ENCODE measurements at regions not wholly inside any gene's neighbourhood (a gene's known extent, or its start where the extent isn't known, plus 50 kb on each side); places are given as distances from the start of the nearest gene placed in this dataset.

- Histone ChIP-seq H3K9me3 (ENCODE audit: insufficient read depth, low read length) (no peaks in the 10 kb centered on the region), H3K27me3 (ENCODE audit: low read depth, low read length) (no peaks in the 10 kb centered on the region), H3K79me2 (ENCODE audit: low read length) (no peaks in the 10 kb centered on the region), H3K4me2 (ENCODE audit: low read length) (no peak overlapping the region), H4K20me1 (ENCODE audit: insufficient read depth, low read length) (no peaks in the 10 kb centered on the region), H3K9ac (ENCODE audit: low read length) (no peak overlapping the region), H2AFZ (ENCODE audit: low read depth, low read length) (no peak overlapping the region), H3K36me3 (replicated peaks; ENCODE audit: low read depth, low read length) (no peaks in the 10 kb centered on the region), H3K4me3 (ENCODE audit: low read length) (no peak overlapping the region), H3K4me1 (ENCODE audit: low read length) (no peaks in the 10 kb centered on the region), H3K27ac (ENCODE audit: low read length) (no peak overlapping the region)
- TF ChIP-seq, protein P1, sequence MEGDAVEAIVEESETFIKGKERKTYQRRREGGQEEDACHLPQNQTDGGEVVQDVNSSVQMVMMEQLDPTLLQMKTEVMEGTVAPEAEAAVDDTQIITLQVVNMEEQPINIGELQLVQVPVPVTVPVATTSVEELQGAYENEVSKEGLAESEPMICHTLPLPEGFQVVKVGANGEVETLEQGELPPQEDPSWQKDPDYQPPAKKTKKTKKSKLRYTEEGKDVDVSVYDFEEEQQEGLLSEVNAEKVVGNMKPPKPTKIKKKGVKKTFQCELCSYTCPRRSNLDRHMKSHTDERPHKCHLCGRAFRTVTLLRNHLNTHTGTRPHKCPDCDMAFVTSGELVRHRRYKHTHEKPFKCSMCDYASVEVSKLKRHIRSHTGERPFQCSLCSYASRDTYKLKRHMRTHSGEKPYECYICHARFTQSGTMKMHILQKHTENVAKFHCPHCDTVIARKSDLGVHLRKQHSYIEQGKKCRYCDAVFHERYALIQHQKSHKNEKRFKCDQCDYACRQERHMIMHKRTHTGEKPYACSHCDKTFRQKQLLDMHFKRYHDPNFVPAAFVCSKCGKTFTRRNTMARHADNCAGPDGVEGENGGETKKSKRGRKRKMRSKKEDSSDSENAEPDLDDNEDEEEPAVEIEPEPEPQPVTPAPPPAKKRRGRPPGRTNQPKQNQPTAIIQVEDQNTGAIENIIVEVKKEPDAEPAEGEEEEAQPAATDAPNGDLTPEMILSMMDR (IDR thresholded peaks at IDR 0.05; ENCODE audit: low read depth, low read length): no peak
- TF ChIP-seq EZH2phosphoT487 (IDR thresholded peaks at IDR 0.05; ENCODE audit: low read depth): no peak
Observed at GRCh38 chr7:18210377-18210776, 182.7 kb upstream of the PRPS1L1 start.

DNA sequence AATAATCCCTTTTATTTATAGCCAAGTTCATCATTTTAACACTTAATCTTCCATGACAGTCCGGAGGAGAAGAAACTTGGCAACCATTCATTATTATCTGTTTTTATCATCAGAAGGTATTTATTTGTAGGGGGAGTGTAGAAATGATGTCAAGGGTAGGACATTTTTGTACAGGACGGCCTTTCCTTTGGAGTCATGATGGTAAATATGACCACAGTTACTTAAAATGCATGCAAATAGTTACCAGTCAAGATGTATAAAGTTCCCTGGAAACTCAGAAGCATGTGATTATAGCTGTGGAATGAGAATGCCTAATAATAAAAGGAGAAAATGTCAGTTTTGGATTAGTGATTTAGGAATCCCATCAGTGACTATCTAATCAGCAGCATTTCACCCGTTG, 183.1 kb upstream of the PRPS1L1 start:
- Histone ChIP-seq H3K4me1 (ENCODE audit: low read length) (peaks cover 3% of the 10 kb centered on the region), H3K4me3 (ENCODE audit: low read length) (no peak overlapping the region), H3K4me2 (ENCODE audit: low read length) (no peak overlapping the region), H4K20me1 (ENCODE audit: insufficient read depth, low read length) (no peaks in the 10 kb centered on the region), H3K27ac (ENCODE audit: low read length) (no peak overlapping the region), H3K79me2 (ENCODE audit: low read length) (no peaks in the 10 kb centered on the region), H3K27me3 (ENCODE audit: low read depth, low read length) (no peaks in the 10 kb centered on the region), H3K36me3 (replicated peaks; ENCODE audit: low read depth, low read length) (no peaks in the 10 kb centered on the region), H2AFZ (ENCODE audit: low read depth, low read length) (no peak overlapping the region), H3K9me3 (ENCODE audit: insufficient read depth, low read length) (no peaks in the 10 kb centered on the region), H3K9ac (ENCODE audit: low read length) (no peak overlapping the region)
- TF ChIP-seq, protein P1 (IDR thresholded peaks at IDR 0.05; ENCODE audit: low read depth, low read length): no peak
- no peak for TF ChIP-seq EZH2phosphoT487 (IDR thresholded peaks at IDR 0.05; ENCODE audit: low read depth)

DNA sequence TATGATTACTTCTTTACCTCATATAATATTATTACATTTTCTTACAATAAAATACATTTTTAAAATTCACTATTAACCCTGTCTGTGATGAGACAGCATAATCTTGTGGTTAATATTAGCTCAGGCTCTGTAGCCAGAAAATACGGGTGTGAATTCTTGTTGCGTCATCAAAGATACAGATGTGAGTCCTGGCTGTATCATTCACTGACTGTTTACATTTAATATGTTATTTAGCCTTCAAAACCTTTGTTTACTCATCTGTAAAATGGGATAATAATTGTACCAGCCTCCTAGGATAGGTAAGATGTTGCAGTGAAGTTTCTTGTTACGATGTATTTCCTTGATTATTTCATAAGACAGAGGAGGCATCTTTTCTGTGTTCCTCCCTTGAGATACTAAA, 184.7 kb upstream of the PRPS1L1 start:
- Histone ChIP-seq H3K36me3 (replicated peaks; ENCODE audit: low read depth, low read length) (no peaks in the 10 kb centered on the region), H3K4me1 (ENCODE audit: low read length) (peaks cover 10% of the 10 kb centered on the region), H3K9me3 (ENCODE audit: insufficient read depth, low read length) (no peaks in the 10 kb centered on the region), H3K4me3 (ENCODE audit: low read length) (no peak overlapping the region), H3K27ac (ENCODE audit: low read length) (no peak overlapping the region), H4K20me1 (ENCODE audit: insufficient read depth, low read length) (no peaks in the 10 kb centered on the region), H3K4me2 (ENCODE audit: low read length) (no peak overlapping the region), H2AFZ (ENCODE audit: low read depth, low read length) (no peak overlapping the region), H3K9ac (ENCODE audit: low read length) (no peak overlapping the region), H3K27me3 (ENCODE audit: low read depth, low read length) (no peaks in the 10 kb centered on the region), H3K79me2 (ENCODE audit: low read length) (no peaks in the 10 kb centered on the region)
- TF ChIP-seq EZH2phosphoT487 (IDR thresholded peaks at IDR 0.05; ENCODE audit: low read depth): no peak
- TF ChIP-seq, protein P1 (IDR thresholded peaks at IDR 0.05; ENCODE audit: low read depth, low read length): no peak

- Histone ChIP-seq H3K4me3 (ENCODE audit: low read length) (no peak overlapping the region), H3K9ac (ENCODE audit: low read length) (no peak overlapping the region), H2AFZ (ENCODE audit: low read depth, low read length) (no peak overlapping the region), H3K4me1 (ENCODE audit: low read length) (peaks cover 10% of the 10 kb centered on the region), H3K27me3 (ENCODE audit: low read depth, low read length) (no peaks in the 10 kb centered on the region), H3K4me2 (ENCODE audit: low read length) (no peak overlapping the region), H3K9me3 (ENCODE audit: insufficient read depth, low read length) (no peaks in the 10 kb centered on the region), H3K36me3 (replicated peaks; ENCODE audit: low read depth, low read length) (no peaks in the 10 kb centered on the region), H3K79me2 (ENCODE audit: low read length) (no peaks in the 10 kb centered on the region), H3K27ac (ENCODE audit: low read length) (no peak overlapping the region), H4K20me1 (ENCODE audit: insufficient read depth, low read length) (no peaks in the 10 kb centered on the region)
- no peak for TF ChIP-seq EZH2phosphoT487 (IDR thresholded peaks at IDR 0.05; ENCODE audit: low read depth)
- TF ChIP-seq, protein P1 (IDR thresholded peaks at IDR 0.05; ENCODE audit: low read depth, low read length): no peak
Observed at GRCh38 chr7:18212758-18213157, 185.1 kb upstream of the PRPS1L1 start.
